ENCODE measurements at regions not wholly inside any gene's neighbourhood (a gene's known extent, or its start where the extent isn't known, plus 50 kb on each side); places are given as distances from the start of the nearest gene placed in this dataset.

GRCh38 chr11:19559746-19560145 lies 152.9 kb upstream of the NAV2 start:
- Histone ChIP-seq H4K8ac (ENCODE audit: extremely low read depth, insufficient read depth, low read length) (no peak overlapping the region), H2BK20ac (ENCODE audit: low read length) (no peak overlapping the region), H3K4me2 (ENCODE audit: insufficient read depth in 1 of 2, low read depth in 2 of 2, low read length in 2 of 2) (no peak overlapping the region), H3K56ac (replicated peaks; ENCODE audit: insufficient read length, low read depth, low read length) (no peak overlapping the region), H3K27me3 (replicated peaks in 1 of 4; ENCODE audit: control insufficient read depth in 3 of 4, extremely low read depth in 1 of 4, insufficient read depth in 3 of 4, low read length in 3 of 4) (no peaks in the 10 kb centered on the region; a peak in 1 of 7 replicates), H4K91ac (replicated peaks; ENCODE audit: insufficient read length, low read length) (no peak overlapping the region), H3K79me1 (ENCODE audit: low read depth, low read length) (no peaks in the 10 kb centered on the region), H3K27ac (ENCODE audit: low read depth, low read length) (no peak overlapping the region), H4K5ac (ENCODE audit: insufficient read length, low read depth, low read length) (no peak overlapping the region), H3K36me3 (ENCODE audit: control insufficient read depth in 2 of 4, insufficient read depth in 4 of 4, low read length in 3 of 4) (no peaks in the 10 kb centered on the region), H2AK5ac (ENCODE audit: low read depth, low read length) (no peak overlapping the region), H3K79me2 (ENCODE audit: control insufficient read depth in 1 of 2, insufficient read depth in 2 of 2, low read length in 2 of 2) (no peaks in the 10 kb centered on the region), H3K4ac (replicated peaks; ENCODE audit: insufficient read length, low read depth, low read length) (no peak overlapping the region), H2BK5ac (ENCODE audit: low read depth, low read length) (no peak overlapping the region), H3K9ac (replicated peaks in 1 of 4; ENCODE audit: extremely low read depth in 1 of 4, low read depth in 3 of 4, low read length in 3 of 4) (no peak overlapping the region), H2BK15ac (ENCODE audit: low read length) (no peak overlapping the region), H2BK120ac (replicated peaks; ENCODE audit: low read depth, low read length) (no peak overlapping the region), H3K23me2 (ENCODE audit: low read depth, low read length) (no peaks in the 10 kb centered on the region), H3K9me3 (ENCODE audit: insufficient read depth in 2 of 2, low read depth in 1 of 2, low read length in 1 of 2) (no peaks in the 10 kb centered on the region), H2BK12ac (ENCODE audit: low read depth, low read length) (no peak overlapping the region), H4K20me1 (replicated peaks in 1 of 2; ENCODE audit: control insufficient read depth in 1 of 2, insufficient read depth in 2 of 2, low read length in 2 of 2) (no peaks in the 10 kb centered on the region), H3K4me1 (replicated peaks in 1 of 4; ENCODE audit: control insufficient read depth in 3 of 4, insufficient read depth in 4 of 4, low read length in 3 of 4) (peaks cover 0 to 7% (median 3%) of the 10 kb centered on the region in 4 experiments; a peak in 2 of 7 replicates), H3K14ac (ENCODE audit: insufficient read length) (no peak overlapping the region), H3K18ac (ENCODE audit: extremely low read depth, low read length) (no peak overlapping the region), H2AFZ (ENCODE audit: low read length) (no peak overlapping the region), H3K23ac (ENCODE audit: insufficient read length) (no peak overlapping the region), H3K4me3 (ENCODE audit: extremely low read depth in 1 of 4, insufficient read depth in 2 of 4, low read depth in 3 of 4, low read length in 4 of 4) (no peak overlapping the region)
- ChIA-PET CTCF (ENCODE audit: partially characterized antibody) (interaction anchor here (0.7 to 4.6 kb wide), 33 partner anchors 11 to 493 kb away, joined by 3 to 42 read pairs (median 4); no protein-coding TSS in a partner anchor), POLR2A (ENCODE audit: partially characterized antibody) (interaction anchor here (0.6 kb wide), 1 partner anchor 484 kb away, joined by 3 read pairs; no protein-coding TSS in a partner anchor)
- DNase-seq (ENCODE audit: low read depth in 1 of 2, low spot score in 2 of 2) (no peak), FAIRE-seq (no peak)
- 80% methylated on average over 6 of the region's 6 CpGs; no CpG with 5 or more reads in 1 of the 2 experiments for WGBS, 2 experiments (ENCODE audit: extremely low coverage in 1 of 2, insufficient coverage in 1 of 2, insufficient read length in 1 of 2, insufficient replicate concordance in 2 of 2, low coverage in 1 of 2, low lambda C conversion rate in 2 of 2, missing lambda C conversion rate in 1 of 2)
- TF ChIP-seq EGR1 (IDR thresholded peaks at IDR 0.05; ENCODE audit: borderline replicate concordance, low read depth, low read length) = no peak
- no peak for TF ChIP-seq CBX8 (IDR thresholded peaks at IDR 0.05; ENCODE audit: borderline replicate concordance, low read depth, low read length)
- TF ChIP-seq USF2 (IDR thresholded peaks at IDR 0.05; ENCODE audit: low read length) = no peak
- no peak for TF ChIP-seq RFX5 (IDR thresholded peaks at IDR 0.05; ENCODE audit: borderline replicate concordance, low read depth, low read length)
- no peak for TF ChIP-seq KDM1A (IDR thresholded peaks at IDR 0.05; ENCODE audit: borderline replicate concordance, low read length)
- no peak for TF ChIP-seq ASH2L (IDR thresholded peaks at IDR 0.05; ENCODE audit: low read length)
- no peak for TF ChIP-seq CTBP2 (IDR thresholded peaks at IDR 0.05; ENCODE audit: borderline replicate concordance, insufficient read depth, insufficient read length, low read length)
